AG09309 (cell line): ENCODE measurements at regions not wholly inside any gene's neighbourhood (a gene's known extent, or its start where the extent isn't known, plus 50 kb on each side); places are given as distances from the start of the nearest gene placed in this dataset.

Source experiments
- DNase-seq: peaks from one replicate; pipeline ENCODE4 v3.0.0-alpha.2; 2010; ENCODE audit warnings: low read depth
- H3K4me3 ChIP-seq: 2 replicates; pipeline ENCODE4 v1.5.1; 2011; ENCODE audit warnings: mild to moderate bottlenecking, low read depth, low read length, moderate library complexity; ENCODE audit not compliant: control insufficient read depth
- TF ChIP-seq, protein P1 (sequence below): IDR thresholded peaks from 2 replicates; pipeline ENCODE4 v1.5.1; 2011; ENCODE audit warnings: mild to moderate bottlenecking, low read depth, low read length, inconsistent platforms; ENCODE audit not compliant: insufficient read depth, control insufficient read depth; ENCODE audit errors: missing control alignments

- TF ChIP-seq, protein P1, sequence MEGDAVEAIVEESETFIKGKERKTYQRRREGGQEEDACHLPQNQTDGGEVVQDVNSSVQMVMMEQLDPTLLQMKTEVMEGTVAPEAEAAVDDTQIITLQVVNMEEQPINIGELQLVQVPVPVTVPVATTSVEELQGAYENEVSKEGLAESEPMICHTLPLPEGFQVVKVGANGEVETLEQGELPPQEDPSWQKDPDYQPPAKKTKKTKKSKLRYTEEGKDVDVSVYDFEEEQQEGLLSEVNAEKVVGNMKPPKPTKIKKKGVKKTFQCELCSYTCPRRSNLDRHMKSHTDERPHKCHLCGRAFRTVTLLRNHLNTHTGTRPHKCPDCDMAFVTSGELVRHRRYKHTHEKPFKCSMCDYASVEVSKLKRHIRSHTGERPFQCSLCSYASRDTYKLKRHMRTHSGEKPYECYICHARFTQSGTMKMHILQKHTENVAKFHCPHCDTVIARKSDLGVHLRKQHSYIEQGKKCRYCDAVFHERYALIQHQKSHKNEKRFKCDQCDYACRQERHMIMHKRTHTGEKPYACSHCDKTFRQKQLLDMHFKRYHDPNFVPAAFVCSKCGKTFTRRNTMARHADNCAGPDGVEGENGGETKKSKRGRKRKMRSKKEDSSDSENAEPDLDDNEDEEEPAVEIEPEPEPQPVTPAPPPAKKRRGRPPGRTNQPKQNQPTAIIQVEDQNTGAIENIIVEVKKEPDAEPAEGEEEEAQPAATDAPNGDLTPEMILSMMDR: no peak
- DNase-seq: no peak
- H3K4me3 ChIP-seq: no peak overlapping the region
These were observed 396.4 kb upstream of the USP15 start for GRCh38 chr12:61863811-61864210.

- no peak for DNase-seq
- TF ChIP-seq, protein P1: no peak
- H3K4me3 ChIP-seq: no peak overlapping the region
These were observed 390.4 kb upstream of the USP15 start for GRCh38 chr12:61869796-61870195.

DNA sequence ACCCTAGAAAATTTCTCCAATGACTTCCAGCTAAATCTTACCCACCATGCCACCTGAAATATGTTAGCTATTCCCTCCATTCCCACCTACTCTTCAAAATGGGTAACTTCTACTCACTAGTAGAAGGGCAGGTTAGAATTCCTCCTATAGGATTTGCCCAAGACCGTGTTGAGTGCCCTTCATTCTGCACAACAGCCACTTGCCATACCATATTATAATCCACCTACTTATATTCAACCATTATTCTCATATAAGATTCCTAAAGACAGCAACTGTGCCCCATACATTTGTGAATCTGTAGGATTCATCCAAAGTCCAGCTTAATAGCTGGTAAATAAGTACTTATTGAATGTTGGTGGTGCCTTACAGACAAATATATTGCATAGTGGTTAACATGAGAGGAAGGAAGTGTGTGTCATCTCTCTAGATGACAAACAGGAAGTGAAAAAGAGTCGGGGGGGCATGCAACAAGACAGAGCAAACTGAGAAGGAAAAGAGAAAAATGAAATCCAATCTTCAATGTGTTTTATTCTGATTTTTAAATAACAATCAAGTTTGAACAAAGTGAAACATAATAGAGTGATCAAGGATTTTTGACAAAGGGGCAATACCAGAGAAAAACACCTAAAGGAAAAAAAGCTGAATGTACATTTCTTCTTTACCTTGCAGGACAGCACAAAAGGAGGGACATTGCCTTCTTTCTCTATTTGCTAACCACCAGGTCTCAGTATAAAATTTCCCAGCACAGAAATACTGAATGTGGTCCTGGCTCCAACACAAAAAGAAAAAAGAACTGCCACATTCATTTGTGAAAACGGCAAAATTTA, 389.3 kb upstream of the USP15 start:
- TF ChIP-seq, protein P1: no peak
- no peak for DNase-seq
- no peak overlapping the region for H3K4me3 ChIP-seq

GRCh38 chr12:61871485-61871810, 388.8 kb upstream of the USP15 start:
- TF ChIP-seq, protein P1: no peak
- H3K4me3 ChIP-seq: no peak overlapping the region
- no peak for DNase-seq

DNA sequence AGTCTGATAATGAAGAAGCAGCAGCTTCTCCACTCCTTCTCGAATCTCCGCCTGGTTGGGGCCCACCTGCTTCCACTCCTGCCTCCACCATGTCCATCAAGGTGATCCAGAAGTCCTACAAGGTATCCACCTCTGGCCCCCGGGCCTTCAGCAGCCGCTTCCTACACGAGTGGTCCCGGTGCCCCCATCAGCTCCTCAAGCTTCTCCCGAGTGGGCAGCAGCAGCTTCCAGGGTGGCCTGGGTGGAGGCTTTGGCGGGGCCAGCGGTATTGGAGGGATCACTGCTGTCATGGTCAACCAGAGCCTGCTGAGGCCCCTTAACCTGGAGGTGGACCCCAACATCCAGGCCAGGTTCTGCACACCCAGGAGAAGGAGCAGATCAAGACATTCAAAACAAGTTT, 381.0 kb upstream of the USP15 start:
- TF ChIP-seq, protein P1: no peak
- no peak overlapping the region for H3K4me3 ChIP-seq
- no peak for DNase-seq

GRCh38 chr12:61880186-61880585, 380.0 kb upstream of the USP15 start:
- TF ChIP-seq, protein P1: no peak
- no peak overlapping the region for H3K4me3 ChIP-seq
- no peak for DNase-seq
